ENCODE measurements at regions not wholly inside any gene's neighbourhood (a gene's known extent, or its start where the extent isn't known, plus 50 kb on each side); places are given as distances from the start of the nearest gene placed in this dataset.

GRCh38 chr6:119527231-119527578 lies 177.6 kb upstream of the MAN1A1 start:
- no peak for TF ChIP-seq CTCF (conservative IDR thresholded peaks at IDR 0.05)
- TF ChIP-seq ZFX (IDR thresholded peaks at IDR 0.05) = no peak

Data from C4-2B (cell line).